AG04450 (cell line): ENCODE measurements at regions not wholly inside any gene's neighbourhood (a gene's known extent, or its start where the extent isn't known, plus 50 kb on each side); places are given as distances from the start of the nearest gene placed in this dataset.

ENCODE experiments used
- CTCF ChIA-PET: fragments of 300-600, 350-600 bp; formaldehyde crosslinking; extraction: SDS; loops from one replicate; lab custom pipeline; 2022; ENCODE audit warnings: antibody characterized with exemption, inconsistent platforms; lab: Charles Lee
- POLR2A ChIA-PET: fragments of 350-600 bp; formaldehyde crosslinking; extraction: SDS; loops from one replicate; lab custom pipeline; 2021; ENCODE audit warnings: antibody characterized with exemption, inconsistent platforms; lab: Yijun Ruan, JAX
- DNase-seq: peaks from one replicate; pipeline ENCODE4 v3.0.0-alpha.2; 2011; ENCODE audit warnings: low read depth, low spot score
- H3K27ac ChIP-seq: one replicate; pipeline ENCODE4 v1.5.1; 2012; ENCODE audit warnings: low read depth, low read length, control low read depth
- H3K27me3 ChIP-seq: one replicate; pipeline ENCODE4 v1.6.0; 2012; ENCODE audit warnings: low read length; ENCODE audit not compliant: control insufficient read depth, insufficient read depth
- H3K4me3 ChIP-seq: 2 replicates; pipeline ENCODE4 v1.5.1; 2011; ENCODE audit warnings: mild to moderate bottlenecking, low read depth, low read length, control low read depth
- H3K9me3 ChIP-seq: 2 replicates; pipeline ENCODE4 v1.5.1; 2012; ENCODE audit warnings: low read length; ENCODE audit not compliant: control insufficient read depth, insufficient read depth
- CTCF ChIP-seq: IDR thresholded peaks from 2 replicates; pipeline ENCODE4 v1.5.1; 2011; ENCODE audit warnings: low read depth, low read length, control low read depth, inconsistent platforms

- no peaks in the 10 kb centered on the region for H3K9me3 ChIP-seq
- ChIA-PET POLR2A (no interaction called here), CTCF (no interaction called here)
- H3K27ac ChIP-seq, result no peak overlapping the region
- no peaks in the 10 kb centered on the region for H3K27me3 ChIP-seq
- H3K4me3 ChIP-seq, result no peak overlapping the region
- no peak for TF ChIP-seq CTCF
- no peak for DNase-seq
Observed at GRCh38 chr11:91966368-91966767, 258.2 kb upstream of the FAT3 start.

GRCh38 chr11:91960770-91961169 lies 263.8 kb upstream of the FAT3 start:
- no peak for TF ChIP-seq CTCF
- CTCF ChIA-PET, result no interaction called here
- no peak overlapping the region for H3K27ac ChIP-seq
- no peaks in the 10 kb centered on the region for H3K9me3 ChIP-seq
- H3K27me3 ChIP-seq, result no peaks in the 10 kb centered on the region
- no peak overlapping the region for H3K4me3 ChIP-seq
- DNase-seq, result no peak
- POLR2A ChIA-PET, result no interaction called here

GRCh38 chr11:91959411-91959810 lies 265.2 kb upstream of the FAT3 start:
- CTCF ChIA-PET, result no interaction called here
- POLR2A ChIA-PET, result no interaction called here
- no peaks in the 10 kb centered on the region for H3K27me3 ChIP-seq
- H3K4me3 ChIP-seq, result no peak overlapping the region
- no peaks in the 10 kb centered on the region for H3K9me3 ChIP-seq
- DNase-seq, result no peak
- TF ChIP-seq CTCF, result no peak
- no peak overlapping the region for H3K27ac ChIP-seq

- no peak overlapping the region for H3K4me3 ChIP-seq
- POLR2A ChIA-PET, result no interaction called here
- no peaks in the 10 kb centered on the region for H3K9me3 ChIP-seq
- no peak for TF ChIP-seq CTCF
- no peak for DNase-seq
- CTCF ChIA-PET, result no interaction called here
- no peaks in the 10 kb centered on the region for H3K27me3 ChIP-seq
- H3K27ac ChIP-seq, result no peak overlapping the region
Observed at GRCh38 chr11:91956711-91957110, 267.9 kb upstream of the FAT3 start.

GRCh38 chr11:91955206-91955605 lies 269.4 kb upstream of the FAT3 start:
- no peak overlapping the region for H3K27ac ChIP-seq
- ChIA-PET POLR2A (no interaction called here), CTCF (interaction anchor here (1.3 kb wide), 1 partner anchor 127 kb away, joined by 3 read pairs; no protein-coding TSS in a partner anchor)
- no peak for TF ChIP-seq CTCF
- no peak overlapping the region for H3K4me3 ChIP-seq
- no peaks in the 10 kb centered on the region for H3K27me3 ChIP-seq
- no peaks in the 10 kb centered on the region for H3K9me3 ChIP-seq
- DNase-seq, result no peak
